ENCODE measurements at regions not wholly inside any gene's neighbourhood (a gene's known extent, or its start where the extent isn't known, plus 50 kb on each side); places are given as distances from the start of the nearest gene placed in this dataset.

- no peak overlapping the region for H3K27ac ChIP-seq
- peaks cover 0 to 2% (median 0%) of the 10 kb centered on the region in 4 donors for H3K9me3 ChIP-seq
- H3K27me3 ChIP-seq: no peaks in the 10 kb centered on the region
- no peaks in the 10 kb centered on the region for H3K36me3 ChIP-seq
- no peak overlapping the region for H3K4me3 ChIP-seq
- H3K4me1 ChIP-seq: no peaks in the 10 kb centered on the region
- no peak for DNase-seq (ENCODE audit: low spot score in 2 of 2)
- TF ChIP-seq EP300 (IDR thresholded peaks at IDR 0.05) (no peak), CTCF (IDR thresholded peaks at IDR 0.05) (no peak), POLR2A (IDR thresholded peaks at IDR 0.05) (no peak)
Observed at GRCh38 chr1:34403156-34403555, 226.4 kb downstream of the C1orf94 start.

- peak in 1 of 2 donors; percentile 0 for DNase-seq (ENCODE audit: low spot score in 2 of 2)
- TF ChIP-seq POLR2A (IDR thresholded peaks at IDR 0.05): no peak
- no peak for TF ChIP-seq CTCF (IDR thresholded peaks at IDR 0.05)
- TF ChIP-seq EP300 (IDR thresholded peaks at IDR 0.05): no peak
- H3K4me3 ChIP-seq: no peak overlapping the region
- no peaks in the 10 kb centered on the region for H3K27me3 ChIP-seq
- peaks cover 0 to 2% (median 0%) of the 10 kb centered on the region in 4 donors for H3K9me3 ChIP-seq
- H3K36me3 ChIP-seq: no peaks in the 10 kb centered on the region
- no peak overlapping the region for H3K27ac ChIP-seq
- no peaks in the 10 kb centered on the region for H3K4me1 ChIP-seq
Observed at GRCh38 chr1:34404804-34405203, 228.1 kb downstream of the C1orf94 start.

GRCh38 chr1:34405266-34405959, 228.7 kb downstream of the C1orf94 start:
- Histone ChIP-seq H3K36me3 (no peaks in the 10 kb centered on the region), H3K27ac (no peak overlapping the region), H3K27me3 (no peaks in the 10 kb centered on the region), H3K9me3 (peaks cover 0 to 2% (median 0%) of the 10 kb centered on the region in 4 donors), H3K4me1 (no peaks in the 10 kb centered on the region), H3K4me3 (no peak overlapping the region)
- DNase-seq (ENCODE audit: low spot score in 2 of 2): peak in 1 of 2 donors; percentile 1
- no peak for TF ChIP-seq CTCF (IDR thresholded peaks at IDR 0.05)
- TF ChIP-seq EP300 (IDR thresholded peaks at IDR 0.05): no peak
- TF ChIP-seq POLR2A (IDR thresholded peaks at IDR 0.05): no peak
- 81% methylated on average over 2 of the region's 2 CpGs for WGBS, 2 donors

- no peak for TF ChIP-seq EP300 (IDR thresholded peaks at IDR 0.05)
- TF ChIP-seq POLR2A (IDR thresholded peaks at IDR 0.05): no peak
- TF ChIP-seq CTCF (IDR thresholded peaks at IDR 0.05): no peak
- H3K9me3 ChIP-seq: peaks cover 0 to 2% (median 0%) of the 10 kb centered on the region in 4 donors
- no peak for DNase-seq (ENCODE audit: low spot score in 2 of 2)
- H3K36me3 ChIP-seq: no peaks in the 10 kb centered on the region
- 17 to 24% methylated on average over 5 of the region's 5 CpGs for WGBS, 2 donors
- H3K27me3 ChIP-seq: no peaks in the 10 kb centered on the region
- no peak overlapping the region for H3K4me3 ChIP-seq
- no peak overlapping the region for H3K27ac ChIP-seq
- no peaks in the 10 kb centered on the region for H3K4me1 ChIP-seq
Observed at GRCh38 chr1:34406377-34406776, 229.7 kb downstream of the C1orf94 start.

GRCh38 chr1:34406833-34407539, 230.3 kb downstream of the C1orf94 start:
- no peak for DNase-seq (ENCODE audit: low spot score in 2 of 2)
- H3K36me3 ChIP-seq: no peaks in the 10 kb centered on the region
- no peaks in the 10 kb centered on the region for H3K4me1 ChIP-seq
- 46 to 47% methylated on average over 9 of the region's 9 CpGs for WGBS, 2 donors
- H3K27ac ChIP-seq: no peak overlapping the region
- peaks cover 0 to 2% (median 0%) of the 10 kb centered on the region in 4 donors for H3K9me3 ChIP-seq
- no peak for TF ChIP-seq EP300 (IDR thresholded peaks at IDR 0.05)
- H3K27me3 ChIP-seq: no peaks in the 10 kb centered on the region
- H3K4me3 ChIP-seq: no peak overlapping the region
